Hepatocyte (in vitro differentiated cells): ENCODE measurements at regions not wholly inside any gene's neighbourhood (a gene's known extent, or its start where the extent isn't known, plus 50 kb on each side); places are given as distances from the start of the nearest gene placed in this dataset.

Experiments
- DNase-seq: peaks from one replicate; pipeline ENCODE4 v3.0.0-alpha.2; 2016; ENCODE audit warnings: low spot score
- H2AFZ ChIP-seq: fragments of 200-600 bp; sonication (generic); 2 replicates; pipeline ENCODE4 v1.6.0; 2016; ENCODE audit warnings: antibody characterized with exemption, mild to moderate bottlenecking
- H3K27ac ChIP-seq: fragments of 200-600 bp; sonication (generic); 2 replicates; pipeline ENCODE4 v1.5.1; 2016; ENCODE audit warnings: mild to moderate bottlenecking
- H3K27me3 ChIP-seq: fragments of 200-600 bp; sonication (generic); 2 replicates; pipeline ENCODE4 v1.6.1; 2016
- H3K36me3 ChIP-seq: fragments of 200-600 bp; sonication (generic); replicated peaks from 2 replicates; pipeline ENCODE4 v1.5.1; 2016; ENCODE audit warnings: low read depth; ENCODE audit not compliant: insufficient read depth
- H3K4me1 ChIP-seq: fragments of 200-600 bp; sonication (generic); 2 replicates; pipeline ENCODE4 v1.5.1; 2016; ENCODE audit warnings: mild to moderate bottlenecking, moderate library complexity; ENCODE audit not compliant: insufficient read depth
- H3K4me2 ChIP-seq: fragments of 200-600 bp; sonication (generic); 2 replicates; pipeline ENCODE4 v1.6.0; 2016
- H3K4me3 ChIP-seq: fragments of 200-600 bp; sonication (generic); 2 replicates; pipeline ENCODE4 v1.5.1; 2016; ENCODE audit warnings: mild to moderate bottlenecking
- H3K79me2 ChIP-seq: fragments of 200-600 bp; sonication (generic); 2 replicates; pipeline ENCODE4 v1.6.0; 2017; ENCODE audit warnings: mild to moderate bottlenecking
- H3K9me2 ChIP-seq: fragments of 200-600 bp; sonication (generic); replicated peaks from 2 replicates; pipeline ENCODE4 v1.6.0; 2017; ENCODE audit warnings: mild to moderate bottlenecking; ENCODE audit not compliant: insufficient read depth
- H3K9me3 ChIP-seq: fragments of 200-600 bp; sonication (generic); 2 replicates; pipeline ENCODE4 v1.5.1; 2016; ENCODE audit warnings: low read depth, mild to moderate bottlenecking
- H4K20me1 ChIP-seq: fragments of 200-600 bp; sonication (generic); 2 replicates; pipeline ENCODE4 v1.6.0; 2016; ENCODE audit warnings: mild to moderate bottlenecking; ENCODE audit not compliant: insufficient read depth, poor library complexity, severe bottlenecking
- CTCF ChIP-seq: fragments of 200-600 bp; sonication (generic); IDR thresholded peaks from 2 replicates; pipeline ENCODE4 v1.5.1; 2016; ENCODE audit warnings: antibody characterized with exemption, mild to moderate bottlenecking; ENCODE audit not compliant: poor library complexity
- EZH2 ChIP-seq: fragments of 200-600 bp; sonication (generic); IDR thresholded peaks from 2 replicates; pipeline ENCODE4 v1.6.1; 2016; ENCODE audit warnings: antibody characterized with exemption, mild to moderate bottlenecking, borderline replicate concordance
- EZH2phosphoT487 ChIP-seq: fragments of 200-600 bp; sonication (generic); IDR thresholded peaks from one replicate; pipeline ENCODE4 v1.6.1; 2018; ENCODE audit warnings: antibody characterized with exemption, mild to moderate bottlenecking, low read depth, moderate library complexity; ENCODE audit not compliant: unreplicated experiment, severe bottlenecking
- WGBS: methylation state at CpG from one replicate; pipeline ENCODE4 v1.1.6; 2016; ENCODE audit warnings: low lambda C conversion rate; ENCODE audit errors: missing lambda C conversion rate; 5-methylcytosine and 5-hydroxymethylcytosine counted together

- Histone ChIP-seq H3K9me3 (no peaks in the 10 kb centered on the region), H3K4me1 (no peaks in the 10 kb centered on the region), H3K27ac (no peak overlapping the region), H3K36me3 (no peaks in the 10 kb centered on the region), H3K4me3 (no peak overlapping the region), H2AFZ (no peak overlapping the region), H3K79me2 (no peaks in the 10 kb centered on the region), H4K20me1 (no peaks in the 10 kb centered on the region), H3K27me3 (no peaks in the 10 kb centered on the region), H3K4me2 (no peak overlapping the region), H3K9me2 (no peaks in the 10 kb centered on the region)
- 85% methylated on average over 15 of the region's 15 CpGs for WGBS
- DNase-seq, result no peak
- TF ChIP-seq EZH2phosphoT487 (no peak), CTCF (no peak), EZH2 (no peak)
Measured at GRCh38 chr10:130777507-130778165, 533.9 kb downstream of the TCERG1L start.

- TF ChIP-seq EZH2, result no peak
- H3K4me1 ChIP-seq, result no peaks in the 10 kb centered on the region
- no peak overlapping the region for H3K27ac ChIP-seq
- H3K27me3 ChIP-seq, result no peaks in the 10 kb centered on the region
- H3K4me3 ChIP-seq, result no peak overlapping the region
- no peaks in the 10 kb centered on the region for H3K79me2 ChIP-seq
- no peaks in the 10 kb centered on the region for H3K36me3 ChIP-seq
- 96% methylated on average over 7 of the region's 7 CpGs for WGBS
- DNase-seq, result no peak
- no peaks in the 10 kb centered on the region for H3K9me3 ChIP-seq
- H4K20me1 ChIP-seq, result no peaks in the 10 kb centered on the region
- H3K4me2 ChIP-seq, result no peak overlapping the region
- H2AFZ ChIP-seq, result no peak overlapping the region
- H3K9me2 ChIP-seq, result no peaks in the 10 kb centered on the region
Measured at GRCh38 chr10:130778166-130778545, 533.4 kb downstream of the TCERG1L start.

GRCh38 chr10:130780763-130781162 lies 530.8 kb downstream of the TCERG1L start:
- no peaks in the 10 kb centered on the region for H3K9me2 ChIP-seq
- no peak overlapping the region for H2AFZ ChIP-seq
- no peak for DNase-seq
- H3K4me3 ChIP-seq, result no peak overlapping the region
- H3K27ac ChIP-seq, result no peak overlapping the region
- no peaks in the 10 kb centered on the region for H3K9me3 ChIP-seq
- no peak overlapping the region for H3K4me2 ChIP-seq
- 74% methylated on average over 9 of the region's 9 CpGs for WGBS
- H4K20me1 ChIP-seq, result no peaks in the 10 kb centered on the region
- TF ChIP-seq EZH2phosphoT487, result no peak
- TF ChIP-seq EZH2, result no peak
- TF ChIP-seq CTCF, result no peak
- no peaks in the 10 kb centered on the region for H3K27me3 ChIP-seq
- no peaks in the 10 kb centered on the region for H3K79me2 ChIP-seq
- no peaks in the 10 kb centered on the region for H3K4me1 ChIP-seq
- H3K36me3 ChIP-seq, result no peaks in the 10 kb centered on the region

DNA sequence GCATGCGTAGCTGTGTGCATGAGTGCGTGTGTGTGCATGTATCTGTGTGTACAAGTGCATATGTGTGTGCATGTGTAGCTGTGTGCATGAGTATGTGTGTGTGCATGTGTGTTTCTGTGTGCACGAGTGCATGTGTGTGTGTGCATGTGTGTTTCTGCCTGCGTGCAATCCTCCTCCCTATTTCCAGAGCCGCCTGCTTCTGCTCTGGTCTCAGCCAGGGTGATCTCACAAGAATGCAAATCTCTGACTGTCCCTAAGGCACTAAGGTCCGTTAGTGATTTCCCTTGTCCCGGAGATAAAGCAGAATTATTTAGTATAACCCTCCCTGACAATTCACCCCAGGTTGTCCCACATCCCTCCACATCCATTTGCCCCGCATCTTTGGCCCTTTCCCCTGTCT lies 530.3 kb downstream of the TCERG1L start:
- no peak overlapping the region for H3K27ac ChIP-seq
- WGBS, result 79% methylated on average over 8 of the region's 8 CpGs
- no peak for DNase-seq
- no peaks in the 10 kb centered on the region for H3K36me3 ChIP-seq
- no peaks in the 10 kb centered on the region for H3K9me2 ChIP-seq
- no peak overlapping the region for H3K4me3 ChIP-seq
- no peaks in the 10 kb centered on the region for H3K9me3 ChIP-seq
- TF ChIP-seq EZH2, result no peak
- TF ChIP-seq CTCF, result no peak
- TF ChIP-seq EZH2phosphoT487, result no peak
- no peak overlapping the region for H3K4me2 ChIP-seq
- no peak overlapping the region for H2AFZ ChIP-seq
- H3K4me1 ChIP-seq, result no peaks in the 10 kb centered on the region
- no peaks in the 10 kb centered on the region for H3K27me3 ChIP-seq
- H3K79me2 ChIP-seq, result no peaks in the 10 kb centered on the region
- H4K20me1 ChIP-seq, result no peaks in the 10 kb centered on the region
